ENCODE measurements at regions not wholly inside any gene's neighbourhood (a gene's known extent, or its start where the extent isn't known, plus 50 kb on each side); places are given as distances from the start of the nearest gene placed in this dataset.

DNA sequence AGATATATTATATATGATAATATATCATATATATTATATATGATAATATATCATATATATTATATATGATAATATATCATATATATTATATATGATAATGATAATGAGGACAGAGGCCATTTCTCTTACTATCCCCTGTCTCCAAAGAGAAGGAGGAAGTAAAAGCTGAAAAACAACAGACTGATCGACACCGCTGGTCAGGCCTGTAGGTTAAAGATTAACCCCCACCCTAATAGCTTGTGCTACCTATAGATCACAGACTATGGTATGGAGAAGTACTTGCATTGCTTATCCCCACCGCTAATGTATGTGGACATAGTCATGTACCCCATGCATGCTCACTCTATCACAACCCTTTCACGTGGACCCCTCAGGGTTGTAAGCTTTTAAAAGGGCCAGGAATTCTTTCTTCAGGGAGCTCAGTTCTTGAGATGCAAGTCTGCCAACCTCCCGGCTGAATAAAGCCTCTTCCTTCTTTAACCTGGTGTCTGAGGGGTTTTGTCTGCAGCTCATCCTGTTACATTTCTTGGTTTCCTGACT is 786.1 kb upstream of the TMEM132C start:
- no peak for TF ChIP-seq POLR2AphosphoS5 (IDR thresholded peaks at IDR 0.05; ENCODE audit: low read depth)
- TF ChIP-seq CTCF (conservative IDR thresholded peaks at IDR 0.05; ENCODE audit: low read depth in 2 of 2) = no peak
- no peak for TF ChIP-seq CREB1 (CRISPR knock-in tag; IDR thresholded peaks at IDR 0.05; ENCODE audit: low read depth)
